Epithelial cell of proximal tubule (primary cell): ENCODE measurements at regions not wholly inside any gene's neighbourhood (a gene's known extent, or its start where the extent isn't known, plus 50 kb on each side); places are given as distances from the start of the nearest gene placed in this dataset.
"Not testable (repeated sequence)": the region's sequence is repeated elsewhere in the genome, so short reads cannot be mapped to it uniquely, and the experiment has no call there.

ENCODE experiments used
- DNase-seq: peaks from one replicate; pipeline ENCODE4 v3.0.0-alpha.2; 2011; ENCODE audit warnings: low read depth
- H3K4me3 ChIP-seq: 2 replicates; pipeline ENCODE4 v1.5.1; 2011; ENCODE audit warnings: low read depth, mild to moderate bottlenecking, low read length
- TF ChIP-seq, protein P1 (sequence below): conservative IDR thresholded peaks from 2 replicates; pipeline ENCODE4 v1.5.1; 2012; ENCODE audit warnings: low read depth, mild to moderate bottlenecking, low read length

- TF ChIP-seq, protein P1, sequence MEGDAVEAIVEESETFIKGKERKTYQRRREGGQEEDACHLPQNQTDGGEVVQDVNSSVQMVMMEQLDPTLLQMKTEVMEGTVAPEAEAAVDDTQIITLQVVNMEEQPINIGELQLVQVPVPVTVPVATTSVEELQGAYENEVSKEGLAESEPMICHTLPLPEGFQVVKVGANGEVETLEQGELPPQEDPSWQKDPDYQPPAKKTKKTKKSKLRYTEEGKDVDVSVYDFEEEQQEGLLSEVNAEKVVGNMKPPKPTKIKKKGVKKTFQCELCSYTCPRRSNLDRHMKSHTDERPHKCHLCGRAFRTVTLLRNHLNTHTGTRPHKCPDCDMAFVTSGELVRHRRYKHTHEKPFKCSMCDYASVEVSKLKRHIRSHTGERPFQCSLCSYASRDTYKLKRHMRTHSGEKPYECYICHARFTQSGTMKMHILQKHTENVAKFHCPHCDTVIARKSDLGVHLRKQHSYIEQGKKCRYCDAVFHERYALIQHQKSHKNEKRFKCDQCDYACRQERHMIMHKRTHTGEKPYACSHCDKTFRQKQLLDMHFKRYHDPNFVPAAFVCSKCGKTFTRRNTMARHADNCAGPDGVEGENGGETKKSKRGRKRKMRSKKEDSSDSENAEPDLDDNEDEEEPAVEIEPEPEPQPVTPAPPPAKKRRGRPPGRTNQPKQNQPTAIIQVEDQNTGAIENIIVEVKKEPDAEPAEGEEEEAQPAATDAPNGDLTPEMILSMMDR = no peak
- H3K4me3 ChIP-seq = no peak overlapping the region
- DNase-seq = peak; percentile 42
Measured at GRCh38 chr1:70504176-70504820, 93.2 kb downstream of the CTH start.

DNA sequence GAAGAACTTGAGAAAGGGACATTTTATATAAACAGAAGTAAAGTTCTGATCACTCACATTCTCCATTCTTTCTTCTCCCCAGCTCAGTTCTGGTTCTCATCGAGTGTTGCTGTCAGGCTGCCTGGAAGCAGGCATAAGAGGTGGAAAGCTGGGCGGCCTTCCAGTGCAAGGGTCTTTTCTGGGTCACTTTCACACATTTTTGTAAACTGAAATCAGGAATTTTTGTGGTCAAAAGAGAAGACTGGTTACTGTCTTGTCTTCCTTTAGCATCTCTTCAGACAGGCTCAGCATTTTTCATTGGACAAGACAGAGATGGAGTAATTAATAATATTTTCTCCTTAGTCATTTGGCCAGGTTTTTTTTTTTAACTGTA lies 93.7 kb downstream of the CTH start:
- no peak for DNase-seq
- TF ChIP-seq, protein P1 = no peak
- H3K4me3 ChIP-seq = no peak overlapping the region

- H3K4me3 ChIP-seq, DNase-seq: not testable (repeated sequence)
Measured at GRCh38 chr1:70507991-70508390, 96.9 kb downstream of the CTH start.

- TF ChIP-seq, protein P1 = peak; percentile 76
- DNase-seq = peak; percentile 96
- peak overlapping the region; percentile 26 for H3K4me3 ChIP-seq
Measured at GRCh38 chr1:70509996-70510876, 99.2 kb downstream of the CTH start.

- DNase-seq = no peak
- no peak overlapping the region for H3K4me3 ChIP-seq
- TF ChIP-seq, protein P1 = no peak
Measured at GRCh38 chr1:70517444-70517843, 106.4 kb downstream of the CTH start.

DNA sequence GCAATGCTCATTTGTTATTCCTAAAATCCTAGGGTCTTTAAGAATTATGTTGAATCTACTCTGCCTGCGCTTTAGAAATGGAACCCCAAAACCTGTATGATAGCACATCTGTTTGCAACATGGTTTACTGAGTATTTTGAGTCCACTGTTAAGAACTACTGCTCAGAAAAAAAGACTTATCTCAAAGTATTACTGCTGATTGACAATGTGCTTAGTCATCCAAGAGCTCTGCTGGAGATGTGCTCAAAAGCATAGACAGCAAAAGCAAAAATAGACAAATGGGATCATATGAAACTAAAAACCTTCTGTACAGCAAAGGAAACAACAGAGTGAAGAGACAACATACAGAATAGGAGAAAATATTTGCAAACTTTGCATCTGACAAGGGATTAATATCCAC lies 107.0 kb downstream of the CTH start:
- no peak for DNase-seq
- TF ChIP-seq, protein P1 = no peak
- no peak overlapping the region for H3K4me3 ChIP-seq

DNA sequence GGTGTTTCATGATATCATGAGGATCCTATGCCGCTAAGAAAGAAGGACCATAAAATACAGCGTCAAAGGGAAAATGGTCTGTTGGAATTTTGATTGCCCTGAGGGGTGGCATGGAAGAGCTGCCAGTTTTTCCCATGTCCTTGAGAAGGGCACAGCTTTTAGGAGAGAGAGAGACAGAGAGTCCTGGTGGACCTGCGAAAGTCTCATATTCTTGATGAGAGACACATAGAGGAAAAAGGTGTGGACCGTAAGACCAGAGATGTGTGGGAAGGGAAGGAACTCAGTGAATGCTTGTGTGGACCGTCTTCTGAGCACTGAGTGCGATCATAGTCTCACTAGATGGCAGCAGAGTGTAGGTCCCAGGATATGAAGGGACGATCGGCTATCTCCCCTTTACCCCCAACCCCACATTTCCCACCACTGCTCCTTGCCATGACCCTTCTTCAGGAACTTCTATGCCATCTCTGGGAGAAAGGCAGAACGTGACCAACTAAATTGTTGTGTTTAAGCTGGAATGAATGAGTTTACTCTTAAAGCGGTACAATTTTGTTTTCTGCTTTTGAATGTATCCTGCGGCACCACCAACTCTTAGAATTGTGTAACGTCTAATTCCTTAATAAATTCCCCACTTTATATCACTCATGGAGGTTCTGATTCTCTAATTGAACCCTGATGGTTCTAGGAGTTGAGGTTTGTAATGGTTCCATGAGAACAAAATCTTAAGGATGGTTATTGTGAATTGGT lies 117.7 kb downstream of the CTH start:
- no peak for DNase-seq
- no peak overlapping the region for H3K4me3 ChIP-seq
- TF ChIP-seq, protein P1 = peak; percentile 69
